ENCODE measurements at regions not wholly inside any gene's neighbourhood (a gene's known extent, or its start where the extent isn't known, plus 50 kb on each side); places are given as distances from the start of the nearest gene placed in this dataset.

DNA sequence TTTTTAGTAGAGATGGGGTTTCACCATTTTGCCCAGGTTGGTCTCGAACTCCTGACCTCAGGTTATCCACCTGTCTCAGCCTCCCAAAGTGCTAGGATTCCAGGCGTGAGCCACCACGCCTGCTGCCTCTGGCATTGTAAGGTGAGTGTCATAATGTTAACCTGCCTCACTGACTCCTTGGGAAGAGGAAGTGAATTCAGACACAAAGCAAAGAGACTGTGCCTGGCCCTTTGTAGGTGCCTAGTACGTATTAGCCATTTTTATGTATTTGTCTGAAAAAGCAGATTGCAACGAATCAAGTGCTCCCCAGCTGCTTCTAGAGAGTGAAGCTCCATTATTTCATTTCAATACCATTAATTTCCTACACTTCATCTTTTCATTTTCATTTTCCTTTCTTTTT, 260.5 kb downstream of the SAMD5 start:
- ChIA-PET POLR2A (no interaction called here), RAD21 (ENCODE audit: low non-redundant PET in 1 of 2, low total read pairs in 2 of 2, uncharacterized antibody in 2 of 2, unreplicated experiment in 2 of 2) (no interaction called here), CTCF (no interaction called here)
- no peaks in the 10 kb centered on the region for H3K9me2 ChIP-seq (ENCODE audit: insufficient read depth)
- TF ChIP-seq, protein P1, sequence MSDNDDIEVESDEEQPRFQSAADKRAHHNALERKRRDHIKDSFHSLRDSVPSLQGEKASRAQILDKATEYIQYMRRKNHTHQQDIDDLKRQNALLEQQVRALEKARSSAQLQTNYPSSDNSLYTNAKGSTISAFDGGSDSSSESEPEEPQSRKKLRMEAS (IDR thresholded peaks at IDR 0.05), result no peak
- TF ChIP-seq YY1 (IDR thresholded peaks at IDR 0.05; ENCODE audit: extremely low read depth, insufficient replicate concordance, low read depth, low read length) (no peak), SRF (IDR thresholded peaks at IDR 0.05; ENCODE audit: low read depth) (no peak), ZNF274 (IDR thresholded peaks at IDR 0.05; ENCODE audit: low read depth, low read length) (no peak), POLR2AphosphoS5 (IDR thresholded peaks at IDR 0.05; ENCODE audit: low read depth, low read length) (no peak), CEBPB (IDR thresholded peaks at IDR 0.05; ENCODE audit: low read depth) (no peak), CBX3 (IDR thresholded peaks at IDR 0.05; ENCODE audit: low read depth) (no peak), TCF7L2 (IDR thresholded peaks at IDR 0.05; ENCODE audit: borderline replicate concordance, extremely low read depth, insufficient read depth, insufficient read length) (no peak), ELF1 (IDR thresholded peaks at IDR 0.05; ENCODE audit: borderline replicate concordance, low read depth) (no peak), RAD21 (IDR thresholded peaks at IDR 0.05; ENCODE audit: low read depth) (no peak)
- TF ChIP-seq, protein P2, sequence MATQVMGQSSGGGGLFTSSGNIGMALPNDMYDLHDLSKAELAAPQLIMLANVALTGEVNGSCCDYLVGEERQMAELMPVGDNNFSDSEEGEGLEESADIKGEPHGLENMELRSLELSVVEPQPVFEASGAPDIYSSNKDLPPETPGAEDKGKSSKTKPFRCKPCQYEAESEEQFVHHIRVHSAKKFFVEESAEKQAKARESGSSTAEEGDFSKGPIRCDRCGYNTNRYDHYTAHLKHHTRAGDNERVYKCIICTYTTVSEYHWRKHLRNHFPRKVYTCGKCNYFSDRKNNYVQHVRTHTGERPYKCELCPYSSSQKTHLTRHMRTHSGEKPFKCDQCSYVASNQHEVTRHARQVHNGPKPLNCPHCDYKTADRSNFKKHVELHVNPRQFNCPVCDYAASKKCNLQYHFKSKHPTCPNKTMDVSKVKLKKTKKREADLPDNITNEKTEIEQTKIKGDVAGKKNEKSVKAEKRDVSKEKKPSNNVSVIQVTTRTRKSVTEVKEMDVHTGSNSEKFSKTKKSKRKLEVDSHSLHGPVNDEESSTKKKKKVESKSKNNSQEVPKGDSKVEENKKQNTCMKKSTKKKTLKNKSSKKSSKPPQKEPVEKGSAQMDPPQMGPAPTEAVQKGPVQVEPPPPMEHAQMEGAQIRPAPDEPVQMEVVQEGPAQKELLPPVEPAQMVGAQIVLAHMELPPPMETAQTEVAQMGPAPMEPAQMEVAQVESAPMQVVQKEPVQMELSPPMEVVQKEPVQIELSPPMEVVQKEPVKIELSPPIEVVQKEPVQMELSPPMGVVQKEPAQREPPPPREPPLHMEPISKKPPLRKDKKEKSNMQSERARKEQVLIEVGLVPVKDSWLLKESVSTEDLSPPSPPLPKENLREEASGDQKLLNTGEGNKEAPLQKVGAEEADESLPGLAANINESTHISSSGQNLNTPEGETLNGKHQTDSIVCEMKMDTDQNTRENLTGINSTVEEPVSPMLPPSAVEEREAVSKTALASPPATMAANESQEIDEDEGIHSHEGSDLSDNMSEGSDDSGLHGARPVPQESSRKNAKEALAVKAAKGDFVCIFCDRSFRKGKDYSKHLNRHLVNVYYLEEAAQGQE (IDR thresholded peaks at IDR 0.05; ENCODE audit: low read depth), result no peak
- TF ChIP-seq, protein P3, sequence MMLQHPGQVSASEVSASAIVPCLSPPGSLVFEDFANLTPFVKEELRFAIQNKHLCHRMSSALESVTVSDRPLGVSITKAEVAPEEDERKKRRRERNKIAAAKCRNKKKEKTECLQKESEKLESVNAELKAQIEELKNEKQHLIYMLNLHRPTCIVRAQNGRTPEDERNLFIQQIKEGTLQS (IDR thresholded peaks at IDR 0.05), result no peak
- TF ChIP-seq, protein P4, sequence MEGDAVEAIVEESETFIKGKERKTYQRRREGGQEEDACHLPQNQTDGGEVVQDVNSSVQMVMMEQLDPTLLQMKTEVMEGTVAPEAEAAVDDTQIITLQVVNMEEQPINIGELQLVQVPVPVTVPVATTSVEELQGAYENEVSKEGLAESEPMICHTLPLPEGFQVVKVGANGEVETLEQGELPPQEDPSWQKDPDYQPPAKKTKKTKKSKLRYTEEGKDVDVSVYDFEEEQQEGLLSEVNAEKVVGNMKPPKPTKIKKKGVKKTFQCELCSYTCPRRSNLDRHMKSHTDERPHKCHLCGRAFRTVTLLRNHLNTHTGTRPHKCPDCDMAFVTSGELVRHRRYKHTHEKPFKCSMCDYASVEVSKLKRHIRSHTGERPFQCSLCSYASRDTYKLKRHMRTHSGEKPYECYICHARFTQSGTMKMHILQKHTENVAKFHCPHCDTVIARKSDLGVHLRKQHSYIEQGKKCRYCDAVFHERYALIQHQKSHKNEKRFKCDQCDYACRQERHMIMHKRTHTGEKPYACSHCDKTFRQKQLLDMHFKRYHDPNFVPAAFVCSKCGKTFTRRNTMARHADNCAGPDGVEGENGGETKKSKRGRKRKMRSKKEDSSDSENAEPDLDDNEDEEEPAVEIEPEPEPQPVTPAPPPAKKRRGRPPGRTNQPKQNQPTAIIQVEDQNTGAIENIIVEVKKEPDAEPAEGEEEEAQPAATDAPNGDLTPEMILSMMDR (IDR thresholded peaks at IDR 0.05 in 2 of 3, conservative IDR thresholded peaks at IDR 0.05 in 1 of 3; ENCODE audit: borderline replicate concordance in 1 of 3, insufficient read depth in 1 of 3, low read depth in 2 of 3, low read length in 2 of 3), result no peak
- TF ChIP-seq, protein P5, sequence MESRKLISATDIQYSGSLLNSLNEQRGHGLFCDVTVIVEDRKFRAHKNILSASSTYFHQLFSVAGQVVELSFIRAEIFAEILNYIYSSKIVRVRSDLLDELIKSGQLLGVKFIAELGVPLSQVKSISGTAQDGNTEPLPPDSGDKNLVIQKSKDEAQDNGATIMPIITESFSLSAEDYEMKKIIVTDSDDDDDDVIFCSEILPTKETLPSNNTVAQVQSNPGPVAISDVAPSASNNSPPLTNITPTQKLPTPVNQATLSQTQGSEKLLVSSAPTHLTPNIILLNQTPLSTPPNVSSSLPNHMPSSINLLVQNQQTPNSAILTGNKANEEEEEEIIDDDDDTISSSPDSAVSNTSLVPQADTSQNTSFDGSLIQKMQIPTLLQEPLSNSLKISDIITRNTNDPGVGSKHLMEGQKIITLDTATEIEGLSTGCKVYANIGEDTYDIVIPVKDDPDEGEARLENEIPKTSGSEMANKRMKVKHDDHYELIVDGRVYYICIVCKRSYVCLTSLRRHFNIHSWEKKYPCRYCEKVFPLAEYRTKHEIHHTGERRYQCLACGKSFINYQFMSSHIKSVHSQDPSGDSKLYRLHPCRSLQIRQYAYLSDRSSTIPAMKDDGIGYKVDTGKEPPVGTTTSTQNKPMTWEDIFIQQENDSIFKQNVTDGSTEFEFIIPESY (IDR thresholded peaks at IDR 0.05; ENCODE audit: extremely low read depth, insufficient replicate concordance, low read length), result no peak
- H3K9me3 ChIP-seq (ENCODE audit: control insufficient read depth in 1 of 2, insufficient read depth in 1 of 2, low read depth in 1 of 2, low read length in 2 of 2), result no peaks in the 10 kb centered on the region
- no peaks in the 10 kb centered on the region for H3K79me2 ChIP-seq (ENCODE audit: insufficient read depth, low read length)
- DNase-seq (ENCODE audit: low read depth, low spot score), result no peak
- H3K27ac ChIP-seq (ENCODE audit: low read depth, low read length), result no peak overlapping the region
- BruUV-seq (replicated peaks), result no TSS peak
- H3K36me3 ChIP-seq (ENCODE audit: control insufficient read depth in 1 of 2, insufficient read depth in 2 of 2, low read length in 2 of 2), result no peaks in the 10 kb centered on the region
- no peak overlapping the region for H3K4me2 ChIP-seq (ENCODE audit: low read length)
- H3K27me3 ChIP-seq (ENCODE audit: insufficient read depth, low read length), result no peaks in the 10 kb centered on the region
- no peak overlapping the region for H3K4me3 ChIP-seq (replicated peaks in 1 of 2; ENCODE audit: low read depth in 1 of 2, low read length in 2 of 2)
- H3K9ac ChIP-seq (ENCODE audit: low read length), result no peak overlapping the region
- no peaks in the 10 kb centered on the region for H3K4me1 ChIP-seq (ENCODE audit: control insufficient read depth in 1 of 2, insufficient read depth in 2 of 2, low read length in 2 of 2)
- no peak for ATAC-seq
- H2AFZ ChIP-seq (ENCODE audit: low read depth, low read length, poor library complexity, severe bottlenecking), result no peak overlapping the region
- intact Hi-C loops (cut with micrococcal nuclease), result no loop called here
- H4K20me1 ChIP-seq (ENCODE audit: insufficient read depth), result no peaks in the 10 kb centered on the region
